Liver (tissue), 8 donors: ENCODE measurements at regions not wholly inside any gene's neighbourhood (a gene's known extent, or its start where the extent isn't known, plus 50 kb on each side); places are given as distances from the start of the nearest gene placed in this dataset.

Source experiments
- DNase-seq: peaks from one replicate; pipeline ENCODE4 v3.0.0-alpha.2; 2017; ENCODE audit warnings: low spot score
- H3K27ac ChIP-seq, 2 donors: one replicate each; pipeline ENCODE4 v1.7.0; 2013; ENCODE audit warnings: inconsistent platforms in 2 of 2, low read length in 2 of 2, control low read depth in 1 of 2, low read depth in 1 of 2, mild to moderate bottlenecking in 1 of 2
- H3K27me3 ChIP-seq, 4 donors: one replicate each; pipeline versions ENCODE4 v1.6.1 to v1.7.0; 2013; ENCODE audit warnings: low read length in 3 of 4, inconsistent platforms in 1 of 4, mild to moderate bottlenecking in 1 of 4, moderate library complexity in 1 of 4; ENCODE audit not compliant: control insufficient read depth in 4 of 4, insufficient read depth in 4 of 4
- H3K36me3 ChIP-seq, 4 donors: one replicate each; pipeline versions ENCODE4 v1.6.1 to v1.7.0; 2013; ENCODE audit warnings: low read length in 3 of 4, mild to moderate bottlenecking in 3 of 4, low read depth in 1 of 4, moderate library complexity in 1 of 4; ENCODE audit not compliant: control insufficient read depth in 4 of 4, insufficient read depth in 3 of 4
- H3K4me1 ChIP-seq, 4 donors: one replicate each; pipeline versions ENCODE4 v1.6.1 to v1.7.0; 2013; ENCODE audit warnings: low read length in 3 of 4, mild to moderate bottlenecking in 3 of 4, moderate library complexity in 1 of 4; ENCODE audit not compliant: control insufficient read depth in 4 of 4, insufficient read depth in 4 of 4
- H3K4me3 ChIP-seq, 3 donors: one replicate each; pipeline versions ENCODE4 v1.6.1 to v1.7.0; 2013; ENCODE audit warnings: low read length in 3 of 3, control low read depth in 1 of 3, low read depth in 1 of 3, mild to moderate bottlenecking in 1 of 3
- H3K9ac ChIP-seq, 2 donors: one replicate each; pipeline ENCODE4 v1.7.0; 2013; ENCODE audit warnings: low read length in 2 of 2, mild to moderate bottlenecking in 2 of 2, moderate library complexity in 2 of 2, control low read depth in 1 of 2, low read depth in 1 of 2
- H3K9me3 ChIP-seq, 4 donors: one replicate each; pipeline versions ENCODE4 v1.6.1 to v1.7.0; 2013; ENCODE audit warnings: low read length in 3 of 4; ENCODE audit not compliant: control insufficient read depth in 4 of 4
- EGR1 ChIP-seq, 2 donors: IDR thresholded peaks; 2 replicates each; pipeline ENCODE4 v1.6.1; 2016 to 2018; ENCODE audit warnings: antibody characterized with exemption in 2 of 2, low read depth in 2 of 2
- HNF4A ChIP-seq, 2 donors: conservative IDR thresholded peaks; 2 replicates each; pipeline ENCODE4 v1.6.1; 2016; ENCODE audit warnings: antibody characterized with exemption in 2 of 2, mild to moderate bottlenecking in 2 of 2
- JUND ChIP-seq, 2 donors: IDR thresholded peaks; 2 replicates each; pipeline ENCODE4 v1.6.1; 2016; ENCODE audit warnings: antibody characterized with exemption in 2 of 2
- RXRA ChIP-seq, 2 donors: IDR thresholded peaks; 2 replicates each; pipeline ENCODE4 v1.6.1; 2017 to 2018; ENCODE audit warnings: antibody characterized with exemption in 2 of 2, mild to moderate bottlenecking in 1 of 2
- SP1 ChIP-seq: IDR thresholded peaks from 2 replicates; pipeline ENCODE4 v1.6.1; 2018; ENCODE audit warnings: antibody characterized with exemption, mild to moderate bottlenecking
- TAF1 ChIP-seq: conservative IDR thresholded peaks from 2 replicates; pipeline ENCODE4 v1.6.1; 2016; ENCODE audit warnings: antibody characterized with exemption, mild to moderate bottlenecking
- WGBS: extraction: QIAGEN DNeasy Blood & Tissue Kit; methylation state at CpG from one replicate; pipeline ENCODE4 v1.1.7; 2013; 5-methylcytosine and 5-hydroxymethylcytosine counted together
- TF ChIP-seq, protein P1 (sequence below): IDR thresholded peaks from 2 replicates; pipeline ENCODE4 v1.6.1; 2016; ENCODE audit warnings: antibody characterized with exemption
- TF ChIP-seq, protein P2 (sequence below): IDR thresholded peaks from 2 replicates; pipeline ENCODE4 v1.6.1; 2016; ENCODE audit warnings: antibody characterized with exemption
- TF ChIP-seq, protein P3 (sequence below): IDR thresholded peaks from 2 replicates; pipeline ENCODE4 v1.6.1; 2016; ENCODE audit warnings: antibody characterized with exemption
- TF ChIP-seq, protein P4 (sequence below): fragments of 150-350 bp; IDR thresholded peaks from 2 replicates; pipeline ENCODE4 v1.5.1; 2017; ENCODE audit warnings: improper control_type of control experiment, low read depth, low read length; ENCODE audit not compliant: missing input control
- TF ChIP-seq, protein P5 (sequence below): IDR thresholded peaks from 2 replicates; pipeline ENCODE4 v1.6.1; 2016; ENCODE audit warnings: antibody characterized with exemption, mild to moderate bottlenecking
- donor health status: healthy.
- donor health status: healthy.
- donor health status: healthy.
- donor health status: healthy.
- donor health status: healthy.

DNA sequence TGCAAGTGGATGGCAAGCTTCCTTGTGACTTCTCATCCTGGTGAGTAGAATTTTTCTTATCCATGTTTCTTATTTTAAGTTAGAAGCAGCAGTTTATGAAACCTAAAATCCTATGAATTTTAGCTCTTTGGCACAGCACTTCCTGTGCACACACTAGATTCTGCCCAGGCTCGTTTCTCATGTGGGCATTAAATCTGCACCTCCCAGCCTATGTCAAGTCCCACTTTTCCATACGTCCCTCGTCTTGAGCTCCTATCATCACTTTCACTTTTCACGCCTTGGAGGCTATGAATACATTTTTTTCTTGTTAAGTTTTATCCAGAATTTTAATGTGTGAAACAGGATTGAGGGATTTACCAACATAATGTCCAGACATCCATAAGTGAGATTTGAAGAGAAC, 142.1 kb downstream of the MRPS6 start:
- Histone ChIP-seq H3K36me3 (no peaks in the 10 kb centered on the region), H3K27ac (no peak overlapping the region), H3K9ac (no peak overlapping the region), H3K4me1 (no peaks in the 10 kb centered on the region), H3K4me3 (no peak overlapping the region), H3K27me3 (no peaks in the 10 kb centered on the region), H3K9me3 (peaks cover 0 to 7% (median 5%) of the 10 kb centered on the region in 4 donors)
- DNase-seq = no peak
- 83% methylated on average over 4 of the region's 4 CpGs for WGBS
- TF ChIP-seq, protein P1, sequence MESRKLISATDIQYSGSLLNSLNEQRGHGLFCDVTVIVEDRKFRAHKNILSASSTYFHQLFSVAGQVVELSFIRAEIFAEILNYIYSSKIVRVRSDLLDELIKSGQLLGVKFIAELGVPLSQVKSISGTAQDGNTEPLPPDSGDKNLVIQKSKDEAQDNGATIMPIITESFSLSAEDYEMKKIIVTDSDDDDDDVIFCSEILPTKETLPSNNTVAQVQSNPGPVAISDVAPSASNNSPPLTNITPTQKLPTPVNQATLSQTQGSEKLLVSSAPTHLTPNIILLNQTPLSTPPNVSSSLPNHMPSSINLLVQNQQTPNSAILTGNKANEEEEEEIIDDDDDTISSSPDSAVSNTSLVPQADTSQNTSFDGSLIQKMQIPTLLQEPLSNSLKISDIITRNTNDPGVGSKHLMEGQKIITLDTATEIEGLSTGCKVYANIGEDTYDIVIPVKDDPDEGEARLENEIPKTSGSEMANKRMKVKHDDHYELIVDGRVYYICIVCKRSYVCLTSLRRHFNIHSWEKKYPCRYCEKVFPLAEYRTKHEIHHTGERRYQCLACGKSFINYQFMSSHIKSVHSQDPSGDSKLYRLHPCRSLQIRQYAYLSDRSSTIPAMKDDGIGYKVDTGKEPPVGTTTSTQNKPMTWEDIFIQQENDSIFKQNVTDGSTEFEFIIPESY = no peak

DNA sequence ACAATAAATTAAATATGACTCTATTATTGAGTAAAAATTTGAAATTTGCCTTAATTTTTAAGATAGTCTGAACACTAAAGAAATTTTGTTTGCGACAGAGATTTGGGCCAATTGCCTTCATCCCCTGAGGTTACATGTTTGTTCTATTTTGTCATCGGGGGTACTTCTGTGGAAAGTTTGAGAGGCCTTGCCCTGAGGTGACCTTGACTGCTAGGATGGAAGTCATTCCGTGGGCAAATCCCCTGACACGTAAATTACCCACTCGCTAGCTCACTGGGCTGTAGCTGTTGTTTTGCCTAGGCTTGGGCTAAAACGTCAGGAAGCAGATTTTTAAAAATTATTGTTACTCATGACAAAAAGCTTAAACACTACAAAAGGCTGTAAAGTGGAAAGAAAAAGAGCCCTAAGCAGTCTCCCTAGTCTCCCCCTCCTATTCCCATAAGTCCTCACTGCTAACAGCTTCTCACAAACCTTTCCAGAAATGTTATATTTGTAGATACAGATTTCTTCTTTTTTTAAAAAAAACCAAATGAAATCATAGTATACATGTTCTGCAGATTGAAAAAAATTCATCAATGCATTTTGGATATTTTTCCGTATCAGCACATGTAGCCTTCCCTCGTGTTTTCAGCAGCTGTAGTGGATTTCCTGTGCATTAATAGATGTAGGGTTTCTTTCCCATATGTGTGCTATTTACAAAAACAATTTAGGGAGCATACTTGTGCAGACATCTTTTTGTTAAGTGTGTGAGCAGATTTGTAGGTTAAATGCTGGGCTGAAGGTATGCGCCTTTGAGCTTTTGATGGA, 142.7 kb downstream of the MRPS6 start:
- 67% methylated on average over 9 of the region's 9 CpGs for whole genome bisulfite sequencing
- Histone ChIP-seq H3K27me3 (no peaks in the 10 kb centered on the region), H3K36me3 (no peaks in the 10 kb centered on the region), H3K4me3 (no peak overlapping the region), H3K9ac (no peak overlapping the region), H3K4me1 (peaks cover 0 to 1% (median 0%) of the 10 kb centered on the region in 4 donors), H3K27ac (no peak overlapping the region), H3K9me3 (peaks cover 0 to 7% (median 5%) of the 10 kb centered on the region in 4 donors)
- TF ChIP-seq HNF4A (conservative IDR thresholded peaks at IDR 0.05) = no peak
- TF ChIP-seq, protein P2, sequence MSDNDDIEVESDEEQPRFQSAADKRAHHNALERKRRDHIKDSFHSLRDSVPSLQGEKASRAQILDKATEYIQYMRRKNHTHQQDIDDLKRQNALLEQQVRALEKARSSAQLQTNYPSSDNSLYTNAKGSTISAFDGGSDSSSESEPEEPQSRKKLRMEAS = no peak
- no peak for TF ChIP-seq SP1
- DNase-seq = no peak

DNA sequence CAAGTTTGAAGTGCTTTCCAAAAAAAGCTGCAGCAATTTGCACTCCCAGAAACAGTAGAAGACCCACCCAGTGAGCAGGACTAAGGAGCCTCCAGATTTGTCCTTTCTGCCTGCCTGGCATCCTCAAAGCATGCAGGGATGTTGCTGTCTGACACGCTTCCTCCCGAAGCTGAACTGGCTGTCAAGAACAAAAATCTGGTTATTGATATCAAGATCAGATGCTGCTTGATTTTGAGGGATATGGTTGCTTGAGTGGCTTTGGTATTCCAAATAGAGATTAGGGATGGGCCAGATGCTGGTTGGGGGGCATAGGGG, 143.3 kb downstream of the MRPS6 start:
- 67% methylated on average over 2 of the region's 2 CpGs for WGBS
- Histone ChIP-seq H3K9ac (no peak overlapping the region), H3K4me1 (peaks cover 0 to 6% (median 0%) of the 10 kb centered on the region in 4 donors), H3K4me3 (no peak overlapping the region), H3K27me3 (no peaks in the 10 kb centered on the region), H3K36me3 (no peaks in the 10 kb centered on the region), H3K9me3 (peaks cover 0 to 7% (median 5%) of the 10 kb centered on the region in 4 donors), H3K27ac (no peak overlapping the region)
- no peak for TF ChIP-seq RXRA (IDR thresholded peaks at IDR 0.05)
- TF ChIP-seq, protein P3, sequence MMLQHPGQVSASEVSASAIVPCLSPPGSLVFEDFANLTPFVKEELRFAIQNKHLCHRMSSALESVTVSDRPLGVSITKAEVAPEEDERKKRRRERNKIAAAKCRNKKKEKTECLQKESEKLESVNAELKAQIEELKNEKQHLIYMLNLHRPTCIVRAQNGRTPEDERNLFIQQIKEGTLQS = no peak
- no peak for TF ChIP-seq TAF1
- no peak for DNase-seq

DNA sequence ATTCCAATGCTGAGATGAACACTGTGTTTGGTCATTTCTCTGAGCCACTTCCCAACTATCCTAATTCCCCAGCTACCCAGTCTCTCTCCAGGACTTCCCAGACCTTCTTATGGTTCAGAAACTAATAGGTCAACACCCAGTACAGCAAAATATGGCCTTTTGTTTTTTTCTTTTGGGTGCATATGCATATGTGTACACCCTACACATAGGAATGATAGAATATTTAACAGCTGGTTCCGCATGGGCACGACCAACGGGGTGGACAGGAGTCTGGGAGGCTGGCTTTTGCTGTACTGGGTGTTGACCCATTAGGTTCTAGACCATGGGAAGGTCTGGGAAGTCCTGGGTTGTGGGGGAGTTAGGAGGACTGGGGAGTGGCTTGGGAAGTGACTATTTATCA, 143.9 kb downstream of the MRPS6 start:
- Histone ChIP-seq H3K36me3 (no peaks in the 10 kb centered on the region), H3K9ac (no peak overlapping the region), H3K9me3 (peaks cover 0 to 7% (median 5%) of the 10 kb centered on the region in 4 donors), H3K4me1 (peaks cover 0 to 6% (median 0%) of the 10 kb centered on the region in 4 donors), H3K27ac (no peak overlapping the region), H3K4me3 (no peak overlapping the region), H3K27me3 (no peaks in the 10 kb centered on the region)
- 97% methylated on average over 3 of the region's 3 CpGs for WGBS
- no peak for DNase-seq
- TF ChIP-seq JUND (IDR thresholded peaks at IDR 0.05) (no peak), EGR1 (IDR thresholded peaks at IDR 0.05; ENCODE audit: low read depth in 2 of 2) (no peak)
- TF ChIP-seq, protein P2 = no peak
- TF ChIP-seq, protein P4, sequence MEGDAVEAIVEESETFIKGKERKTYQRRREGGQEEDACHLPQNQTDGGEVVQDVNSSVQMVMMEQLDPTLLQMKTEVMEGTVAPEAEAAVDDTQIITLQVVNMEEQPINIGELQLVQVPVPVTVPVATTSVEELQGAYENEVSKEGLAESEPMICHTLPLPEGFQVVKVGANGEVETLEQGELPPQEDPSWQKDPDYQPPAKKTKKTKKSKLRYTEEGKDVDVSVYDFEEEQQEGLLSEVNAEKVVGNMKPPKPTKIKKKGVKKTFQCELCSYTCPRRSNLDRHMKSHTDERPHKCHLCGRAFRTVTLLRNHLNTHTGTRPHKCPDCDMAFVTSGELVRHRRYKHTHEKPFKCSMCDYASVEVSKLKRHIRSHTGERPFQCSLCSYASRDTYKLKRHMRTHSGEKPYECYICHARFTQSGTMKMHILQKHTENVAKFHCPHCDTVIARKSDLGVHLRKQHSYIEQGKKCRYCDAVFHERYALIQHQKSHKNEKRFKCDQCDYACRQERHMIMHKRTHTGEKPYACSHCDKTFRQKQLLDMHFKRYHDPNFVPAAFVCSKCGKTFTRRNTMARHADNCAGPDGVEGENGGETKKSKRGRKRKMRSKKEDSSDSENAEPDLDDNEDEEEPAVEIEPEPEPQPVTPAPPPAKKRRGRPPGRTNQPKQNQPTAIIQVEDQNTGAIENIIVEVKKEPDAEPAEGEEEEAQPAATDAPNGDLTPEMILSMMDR = no peak
- TF ChIP-seq, protein P1 = no peak
- TF ChIP-seq, protein P5, sequence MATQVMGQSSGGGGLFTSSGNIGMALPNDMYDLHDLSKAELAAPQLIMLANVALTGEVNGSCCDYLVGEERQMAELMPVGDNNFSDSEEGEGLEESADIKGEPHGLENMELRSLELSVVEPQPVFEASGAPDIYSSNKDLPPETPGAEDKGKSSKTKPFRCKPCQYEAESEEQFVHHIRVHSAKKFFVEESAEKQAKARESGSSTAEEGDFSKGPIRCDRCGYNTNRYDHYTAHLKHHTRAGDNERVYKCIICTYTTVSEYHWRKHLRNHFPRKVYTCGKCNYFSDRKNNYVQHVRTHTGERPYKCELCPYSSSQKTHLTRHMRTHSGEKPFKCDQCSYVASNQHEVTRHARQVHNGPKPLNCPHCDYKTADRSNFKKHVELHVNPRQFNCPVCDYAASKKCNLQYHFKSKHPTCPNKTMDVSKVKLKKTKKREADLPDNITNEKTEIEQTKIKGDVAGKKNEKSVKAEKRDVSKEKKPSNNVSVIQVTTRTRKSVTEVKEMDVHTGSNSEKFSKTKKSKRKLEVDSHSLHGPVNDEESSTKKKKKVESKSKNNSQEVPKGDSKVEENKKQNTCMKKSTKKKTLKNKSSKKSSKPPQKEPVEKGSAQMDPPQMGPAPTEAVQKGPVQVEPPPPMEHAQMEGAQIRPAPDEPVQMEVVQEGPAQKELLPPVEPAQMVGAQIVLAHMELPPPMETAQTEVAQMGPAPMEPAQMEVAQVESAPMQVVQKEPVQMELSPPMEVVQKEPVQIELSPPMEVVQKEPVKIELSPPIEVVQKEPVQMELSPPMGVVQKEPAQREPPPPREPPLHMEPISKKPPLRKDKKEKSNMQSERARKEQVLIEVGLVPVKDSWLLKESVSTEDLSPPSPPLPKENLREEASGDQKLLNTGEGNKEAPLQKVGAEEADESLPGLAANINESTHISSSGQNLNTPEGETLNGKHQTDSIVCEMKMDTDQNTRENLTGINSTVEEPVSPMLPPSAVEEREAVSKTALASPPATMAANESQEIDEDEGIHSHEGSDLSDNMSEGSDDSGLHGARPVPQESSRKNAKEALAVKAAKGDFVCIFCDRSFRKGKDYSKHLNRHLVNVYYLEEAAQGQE = no peak
